ENCODE measurements at regions not wholly inside any gene's neighbourhood (a gene's known extent, or its start where the extent isn't known, plus 50 kb on each side); places are given as distances from the start of the nearest gene placed in this dataset.
"Not testable (repeated sequence)": the region's sequence is repeated elsewhere in the genome, so short reads cannot be mapped to it uniquely, and the experiment has no call there.

DNA sequence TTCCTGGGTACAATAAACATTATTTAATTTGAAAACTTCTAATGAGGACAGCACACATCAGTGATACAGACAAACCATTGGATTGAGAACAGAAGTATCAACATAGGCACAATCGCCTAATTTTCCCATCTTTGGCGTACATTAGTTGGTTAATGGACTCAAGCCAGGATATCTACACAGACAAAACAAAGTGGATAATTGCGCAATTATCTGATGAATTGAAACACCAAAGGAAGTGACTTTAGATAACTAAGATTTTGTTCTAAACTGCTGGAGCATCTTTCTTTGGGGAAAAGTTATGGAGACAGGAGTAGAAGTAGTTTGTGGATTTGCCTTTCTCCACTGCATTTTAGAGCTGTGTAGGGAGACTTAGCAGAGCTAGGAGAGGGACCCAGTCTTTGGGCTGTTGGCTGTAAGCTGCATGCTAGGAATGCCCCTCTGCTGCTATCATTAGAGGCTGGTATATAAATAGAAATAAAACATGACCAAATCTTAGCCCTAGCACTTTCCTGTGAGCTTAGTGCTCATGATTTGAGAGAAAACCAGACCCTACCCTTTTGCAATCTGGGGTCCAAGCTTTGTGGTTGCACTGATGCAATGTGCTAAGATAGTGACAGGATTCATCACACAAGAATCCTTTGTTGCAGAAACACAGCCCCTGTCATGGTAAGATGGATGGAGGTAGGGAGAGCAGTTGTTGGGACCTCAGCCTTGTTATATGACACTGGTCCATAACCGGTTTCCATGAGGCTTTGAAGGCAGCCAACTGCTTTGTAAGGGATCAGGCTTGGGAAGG lies 264.5 kb upstream of the PIK3C3 start:
- no peak for DNase-seq

DNA sequence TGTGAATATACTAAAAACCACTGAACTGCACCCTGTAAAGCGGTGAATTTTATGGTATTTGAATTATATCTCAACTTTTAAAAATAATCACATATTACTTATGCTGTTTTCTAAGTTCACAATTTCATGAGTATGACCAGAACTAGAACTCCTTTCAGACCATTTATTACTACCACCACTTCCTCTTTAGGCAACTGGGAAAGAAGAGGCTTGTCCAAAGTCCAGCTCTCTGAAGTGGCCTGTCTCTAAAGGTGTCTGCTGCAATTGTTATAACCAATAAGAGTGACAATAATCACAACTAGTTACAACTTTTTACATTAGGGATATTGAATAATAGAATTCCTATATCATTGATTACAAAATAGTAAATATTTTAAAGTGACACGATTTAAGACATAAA lies 267.9 kb upstream of the PIK3C3 start:
- no peak for DNase-seq

DNA sequence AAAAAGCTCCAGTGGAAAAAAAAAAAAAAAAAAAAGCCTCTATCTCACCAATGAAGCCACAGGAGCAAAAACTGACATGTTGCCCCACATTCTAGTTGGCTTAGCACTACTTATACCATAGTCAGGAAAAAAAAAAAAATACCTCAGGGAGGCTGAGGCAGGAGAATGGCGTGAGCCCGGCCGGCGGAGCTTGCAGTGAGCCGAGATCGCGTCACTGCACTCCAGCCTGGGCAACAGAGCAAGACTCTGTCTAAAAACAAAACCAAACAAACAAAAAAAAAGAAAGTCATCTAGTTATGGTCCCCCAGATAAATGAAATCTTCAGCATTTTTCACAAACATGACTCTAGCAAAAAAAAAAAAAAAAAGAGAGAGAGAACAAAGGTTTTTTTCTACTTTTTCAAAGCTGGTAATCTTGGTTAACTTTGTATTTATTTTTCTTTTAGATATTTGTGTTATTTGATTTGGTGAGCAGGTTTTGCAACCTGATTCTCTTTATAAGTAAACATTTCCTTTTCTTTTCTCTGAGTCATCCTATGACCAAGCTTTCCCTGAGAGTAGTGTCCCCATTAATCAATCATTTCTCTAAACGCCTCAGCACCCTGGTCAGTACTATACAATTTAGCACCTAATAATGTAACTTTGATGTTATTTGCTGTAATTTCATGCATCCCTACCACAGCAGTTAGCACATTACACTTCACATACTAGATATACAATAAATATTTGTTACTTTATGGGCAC lies 273.7 kb upstream of the PIK3C3 start:
- DNase-seq = no peak

DNA sequence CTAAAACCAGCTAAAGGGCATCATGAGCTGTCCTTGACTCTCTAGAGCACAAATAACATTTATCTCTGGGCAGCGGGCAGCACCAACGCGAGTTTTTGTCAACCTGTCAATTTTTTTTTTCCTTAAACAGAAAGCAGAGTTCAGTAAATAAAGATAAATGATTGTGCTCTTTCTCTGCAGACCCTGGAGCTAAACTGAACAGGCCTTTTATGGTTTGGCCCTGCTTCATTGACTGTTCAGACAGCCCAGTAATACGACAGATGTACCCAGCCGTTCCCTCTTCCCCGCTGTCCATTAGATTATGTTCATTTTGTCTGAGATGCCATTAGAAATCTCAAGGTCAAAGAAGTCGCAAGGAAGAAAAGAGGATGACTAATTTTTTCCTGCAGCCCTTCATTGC lies 280.5 kb upstream of the PIK3C3 start:
- no peak for DNase-seq

DNA sequence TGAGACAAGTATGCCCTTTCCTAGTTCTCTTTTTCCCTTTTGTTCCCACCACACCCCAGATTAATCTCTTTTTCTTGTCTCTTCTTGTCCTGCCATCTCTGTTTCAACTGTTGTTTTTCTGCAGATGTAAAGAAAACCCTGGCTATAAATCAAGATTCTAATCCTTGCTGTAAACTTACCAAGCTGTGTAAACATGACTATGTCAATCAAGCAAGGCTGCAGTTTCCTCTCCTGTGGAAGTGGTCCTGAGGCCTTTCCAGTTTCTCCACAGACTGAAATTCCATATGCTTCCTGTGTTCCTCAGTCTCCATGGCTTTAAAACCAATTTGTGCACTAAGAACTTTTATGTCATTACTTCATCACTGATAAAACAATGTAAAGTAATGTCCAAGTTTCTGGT lies 288.8 kb upstream of the PIK3C3 start:
- no peak for DNase-seq

DNA sequence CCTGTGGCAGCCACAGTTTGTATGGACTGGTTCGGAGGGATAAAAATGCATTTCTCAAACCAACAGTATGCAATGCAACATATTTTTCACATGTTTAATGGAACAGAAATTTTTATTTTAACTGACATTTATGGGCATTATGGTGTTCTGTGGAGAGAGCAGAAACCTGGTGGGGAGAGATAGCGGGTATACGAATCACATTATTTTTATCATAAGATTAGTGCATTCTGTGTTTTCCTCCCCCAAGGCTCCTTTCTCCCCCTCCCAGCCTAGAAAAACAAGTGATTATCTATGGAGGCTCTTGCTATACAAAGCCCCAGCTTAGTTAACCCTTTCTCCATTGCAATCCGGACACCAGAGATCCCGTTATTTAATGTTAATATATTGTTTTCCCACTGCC lies 289.8 kb upstream of the PIK3C3 start:
- DNase-seq = no peak

DNA sequence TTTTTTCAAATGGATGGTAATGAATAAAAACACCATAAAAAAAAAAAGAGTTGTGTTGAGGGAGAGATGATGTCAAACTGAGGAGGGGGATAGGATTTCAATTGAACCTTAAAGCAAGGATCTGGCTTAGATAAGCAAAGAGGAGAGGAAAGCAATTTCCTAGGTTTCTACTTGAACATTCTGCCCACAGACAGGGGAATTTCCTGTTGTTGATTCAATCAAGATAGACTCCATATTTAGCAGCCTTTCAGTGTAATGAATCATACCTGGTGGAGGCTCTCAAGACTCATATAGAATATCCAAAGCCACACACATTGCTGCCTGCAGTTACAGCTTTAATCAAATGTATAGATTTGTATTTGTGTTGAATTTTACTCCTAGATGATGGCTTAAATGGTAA lies 294.4 kb upstream of the PIK3C3 start:
- DNase-seq = no peak

DNA sequence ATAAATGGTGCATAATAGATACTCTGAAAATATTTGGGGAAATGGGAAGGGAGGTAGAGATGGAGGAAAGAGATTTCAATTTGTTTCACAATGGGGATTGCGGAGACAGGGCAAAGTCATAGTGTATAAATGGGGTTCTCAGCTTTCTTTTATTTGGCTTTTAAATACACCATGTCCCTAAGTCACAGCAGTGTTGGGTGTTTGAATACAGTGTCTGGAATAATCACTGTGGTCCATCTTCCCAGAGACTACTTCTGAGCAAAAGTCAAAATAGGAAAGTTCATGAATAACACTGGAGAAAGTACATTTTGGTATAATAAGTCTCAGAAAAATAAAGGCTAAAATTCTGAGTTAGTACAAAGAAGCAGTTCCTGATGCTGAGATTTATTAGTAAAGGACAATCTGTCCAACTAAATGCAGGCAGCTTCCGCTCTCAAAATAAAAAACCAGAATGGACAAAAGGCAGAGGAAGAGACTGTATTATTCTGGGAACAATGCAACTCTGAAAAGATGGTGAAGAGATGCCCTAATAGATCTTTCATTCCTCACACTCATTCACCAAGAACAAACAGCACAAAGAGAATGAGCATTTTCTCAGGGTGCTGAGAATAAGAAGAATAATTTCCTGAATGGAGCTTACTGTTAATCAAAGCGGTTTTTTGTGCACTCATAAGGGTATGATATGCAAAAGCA lies 295.4 kb upstream of the PIK3C3 start:
- no peak for DNase-seq

DNA sequence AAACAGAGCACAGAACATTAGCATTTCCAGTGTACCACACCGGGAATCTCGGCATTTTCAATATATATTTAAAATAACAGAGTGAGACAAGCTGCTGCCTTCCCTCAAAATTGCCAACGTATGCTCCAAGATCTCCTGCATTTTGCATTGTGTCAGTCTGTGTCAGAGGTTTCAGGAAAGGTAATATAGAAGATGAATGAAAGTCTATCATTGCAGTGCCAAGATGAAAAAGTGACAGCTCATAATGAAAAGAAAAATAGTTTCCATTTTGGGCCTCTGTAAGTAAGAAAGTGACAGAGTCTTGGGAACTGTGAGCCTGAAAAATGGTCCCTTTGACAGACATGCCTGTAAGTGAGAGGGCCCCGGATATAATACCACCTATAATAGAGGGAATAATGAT lies 297.8 kb upstream of the PIK3C3 start:
- no peak for DNase-seq

DNA sequence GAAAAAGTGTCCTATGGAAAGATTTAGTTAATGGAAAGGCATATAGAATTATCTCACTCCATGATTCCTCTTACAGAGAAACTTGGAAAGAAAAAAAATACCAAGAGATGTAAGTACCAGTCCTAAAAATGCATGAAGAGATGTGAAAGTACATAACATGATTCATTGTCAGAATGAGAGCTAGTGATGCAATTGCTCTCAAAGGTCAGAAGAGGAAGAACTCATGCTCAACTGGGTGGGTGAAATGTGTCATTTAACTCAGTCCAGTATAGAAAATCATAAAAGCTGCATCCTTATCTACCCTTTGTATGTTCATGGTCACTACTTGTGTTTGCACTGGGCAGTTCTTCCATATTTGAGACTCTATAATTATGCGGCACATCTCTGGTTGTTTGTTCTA lies 300.0 kb upstream of the PIK3C3 start:
- DNase-seq = no peak

DNA sequence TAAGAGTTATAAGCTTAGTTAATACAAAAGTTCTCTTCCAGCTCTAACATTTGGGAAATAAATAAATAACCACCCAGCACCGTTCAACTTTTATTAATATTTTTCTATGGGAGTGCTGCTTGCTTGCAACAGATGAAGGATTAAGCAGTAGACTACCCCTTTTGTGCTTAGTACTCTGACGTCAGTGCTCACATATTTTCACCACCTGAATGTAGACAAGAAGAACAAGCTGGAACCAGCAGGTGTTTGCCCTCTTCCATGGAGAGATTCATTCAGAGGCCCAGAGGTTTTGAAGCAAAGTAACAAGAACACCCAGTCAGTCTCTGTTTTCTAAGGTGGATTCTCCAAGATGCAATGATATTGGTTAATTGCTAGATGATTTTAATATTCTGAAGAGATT lies 307.1 kb upstream of the PIK3C3 start:
- DNase-seq = no peak

DNA sequence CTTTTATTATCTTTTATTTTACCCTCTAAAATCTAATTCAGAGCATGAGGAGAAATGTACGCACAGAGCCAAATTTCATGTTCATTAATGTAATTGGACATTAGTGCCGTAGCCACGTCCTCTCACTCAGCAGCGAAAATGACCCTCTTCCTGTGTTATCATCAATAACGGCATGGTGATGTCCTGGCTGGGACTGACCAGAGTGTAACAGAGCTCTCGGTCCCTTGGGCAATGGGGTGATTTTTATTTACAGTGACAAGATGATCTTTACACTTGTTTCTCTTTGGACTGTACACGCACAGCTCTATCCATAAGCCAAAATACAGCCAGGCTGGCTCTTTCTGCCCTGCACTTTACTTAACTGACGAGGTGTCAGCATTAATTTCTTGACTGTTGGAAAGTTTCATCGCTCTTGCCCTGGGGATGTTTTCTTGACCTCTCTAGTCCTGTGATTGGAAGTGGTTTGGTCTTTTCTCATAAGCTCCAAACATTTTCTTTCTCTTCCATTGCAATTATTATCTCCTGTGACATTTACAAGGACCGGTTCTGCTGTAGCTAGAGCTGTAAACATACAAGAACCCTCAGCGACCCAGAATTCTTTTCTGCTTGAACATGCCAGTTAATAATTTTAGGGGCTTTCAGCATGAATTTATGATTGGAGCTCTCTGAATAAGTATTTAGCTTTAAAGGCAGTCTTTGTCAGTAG lies 308.0 kb upstream of the PIK3C3 start:
- DNase-seq = no peak

DNA sequence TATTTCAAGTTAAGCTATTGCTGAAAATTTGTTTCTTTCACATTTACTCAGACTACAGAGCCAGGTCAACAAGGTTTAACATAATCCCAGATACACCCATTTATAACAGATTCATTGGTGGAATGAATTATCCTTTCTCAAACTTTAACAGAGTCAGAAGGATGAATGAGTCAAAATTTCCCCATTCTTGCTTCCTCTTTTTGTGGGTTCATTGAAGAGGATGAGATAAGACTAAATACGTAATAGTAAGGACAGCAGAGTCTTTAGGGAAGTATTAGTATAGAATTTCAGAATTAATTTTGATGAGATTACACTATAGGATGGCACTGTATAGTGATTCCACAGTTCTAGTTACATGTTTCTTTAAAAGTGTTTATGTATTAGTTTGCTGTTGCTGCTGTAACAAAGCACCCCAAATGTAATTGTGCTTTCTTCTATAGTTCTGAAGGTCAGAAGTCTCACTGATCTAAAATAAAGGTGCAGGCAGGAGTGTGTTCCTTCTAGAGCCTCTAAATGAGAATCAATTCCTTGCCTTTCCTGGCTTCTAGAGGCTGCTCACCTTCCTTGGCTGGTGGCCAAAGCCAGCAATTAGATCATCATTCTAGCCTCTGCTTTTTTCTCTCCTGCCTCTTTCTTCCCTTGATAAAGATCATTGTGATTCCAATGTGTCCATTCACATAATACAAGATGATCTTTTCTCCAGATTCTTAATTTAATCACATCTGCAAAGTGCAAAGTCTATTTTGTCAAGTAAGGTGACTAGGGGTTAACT lies 309.3 kb upstream of the PIK3C3 start:
- no peak for DNase-seq

DNA sequence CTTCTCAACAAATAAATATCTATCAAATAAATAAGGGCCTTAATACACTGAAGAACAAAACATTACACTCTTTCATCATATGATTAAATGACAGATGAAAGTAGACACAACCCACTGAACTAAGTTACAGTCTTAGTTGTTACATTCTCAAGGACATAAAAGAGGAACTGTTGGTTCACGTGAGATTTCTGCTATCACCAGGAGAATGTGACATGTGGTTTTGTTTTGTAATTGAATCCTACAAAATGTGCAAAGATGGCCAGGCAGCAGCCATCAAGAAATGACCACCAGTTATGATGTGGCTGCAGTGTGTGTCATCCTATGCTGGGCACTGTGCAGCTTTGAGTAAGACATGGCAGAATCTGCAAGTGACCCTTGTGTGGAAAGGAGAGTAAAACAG lies 310.6 kb upstream of the PIK3C3 start:
- no peak for DNase-seq

DNA sequence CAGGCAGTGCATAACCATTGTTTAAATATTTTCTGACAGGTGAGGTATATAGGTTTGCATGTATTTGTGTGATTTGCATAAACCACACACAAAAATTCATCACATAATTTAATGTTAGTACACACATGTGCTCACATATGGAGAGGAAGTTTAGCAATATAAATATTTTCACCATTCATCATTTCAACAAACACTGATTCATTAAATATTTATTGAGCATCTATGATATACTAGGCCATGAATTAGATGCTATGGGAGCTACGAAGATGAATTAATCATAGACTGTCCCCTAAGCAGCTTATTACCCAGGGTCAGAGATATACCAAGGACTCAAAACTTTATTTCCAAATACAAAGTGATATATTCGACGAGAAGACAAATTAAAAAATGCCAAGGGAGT lies 311.6 kb upstream of the PIK3C3 start:
- DNase-seq = no peak

DNA sequence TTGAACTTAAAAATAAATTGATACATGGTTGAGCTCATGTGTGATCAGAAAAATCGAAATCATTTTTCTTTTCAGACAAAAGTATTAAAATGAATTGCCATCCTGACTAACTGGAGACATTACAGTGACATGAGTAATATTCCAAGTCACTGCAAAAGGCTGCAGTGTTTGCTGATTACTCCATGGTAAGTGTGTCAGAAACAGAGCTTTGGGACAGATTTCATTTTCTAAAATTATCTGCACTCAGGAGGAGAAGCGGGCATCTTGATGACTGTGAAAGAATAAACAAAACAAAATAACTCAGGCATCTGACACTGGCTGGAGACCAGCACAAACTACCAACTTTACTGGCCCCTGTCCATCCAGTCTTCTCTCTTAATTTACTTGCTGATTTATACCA lies 312.3 kb upstream of the PIK3C3 start:
- no peak for DNase-seq

DNA sequence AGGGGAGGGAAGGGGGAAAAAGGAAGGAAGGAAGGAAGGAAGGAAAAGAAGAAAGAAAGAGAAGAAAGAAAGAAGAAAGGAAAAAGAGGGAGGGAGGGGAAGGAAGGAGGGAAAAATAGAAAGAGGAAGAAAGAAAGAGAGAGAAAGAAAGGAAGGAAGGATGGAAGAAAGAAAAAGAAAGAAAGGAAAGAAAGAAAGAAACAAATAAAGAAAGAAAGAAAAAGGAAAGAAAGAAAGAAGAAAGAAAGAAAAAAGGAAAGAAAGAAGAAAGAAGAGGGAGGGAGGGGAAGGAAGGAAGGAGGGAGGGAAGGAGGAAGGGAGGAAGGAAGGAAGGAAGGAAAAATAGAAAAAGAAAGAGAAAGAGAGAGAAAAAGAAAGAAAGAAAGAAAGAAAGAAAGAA lies 315.8 kb upstream of the PIK3C3 start:
- DNase-seq = no peak

DNA sequence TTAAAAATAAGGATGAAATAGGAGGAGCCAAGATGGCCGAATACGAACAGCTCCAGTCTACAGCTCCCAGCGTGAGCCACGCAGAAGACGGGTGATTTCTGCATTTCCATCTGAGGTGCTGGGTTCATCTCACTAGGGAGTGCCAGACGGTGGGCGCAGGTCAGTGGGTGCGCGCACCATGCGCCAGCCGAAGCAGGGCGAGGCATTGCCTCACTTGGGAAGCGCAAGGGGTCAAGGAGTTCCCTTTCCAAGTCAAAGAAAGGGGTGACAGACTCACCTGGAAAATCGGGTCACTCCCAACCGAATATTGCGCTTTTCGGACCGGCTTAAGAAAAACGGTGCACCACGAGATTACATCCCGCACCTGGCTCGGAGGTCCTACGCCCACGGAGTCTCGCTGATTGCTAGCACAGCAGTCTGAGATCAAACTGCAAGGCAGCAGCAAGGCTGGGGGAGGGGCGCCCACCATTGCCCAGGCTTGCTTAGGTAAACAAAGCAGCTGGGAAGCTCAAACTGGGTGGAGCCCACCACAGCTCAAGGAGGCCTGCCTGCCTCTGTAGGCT lies 323.2 kb upstream of the PIK3C3 start:
- not testable (repeated sequence) for DNase-seq

DNA sequence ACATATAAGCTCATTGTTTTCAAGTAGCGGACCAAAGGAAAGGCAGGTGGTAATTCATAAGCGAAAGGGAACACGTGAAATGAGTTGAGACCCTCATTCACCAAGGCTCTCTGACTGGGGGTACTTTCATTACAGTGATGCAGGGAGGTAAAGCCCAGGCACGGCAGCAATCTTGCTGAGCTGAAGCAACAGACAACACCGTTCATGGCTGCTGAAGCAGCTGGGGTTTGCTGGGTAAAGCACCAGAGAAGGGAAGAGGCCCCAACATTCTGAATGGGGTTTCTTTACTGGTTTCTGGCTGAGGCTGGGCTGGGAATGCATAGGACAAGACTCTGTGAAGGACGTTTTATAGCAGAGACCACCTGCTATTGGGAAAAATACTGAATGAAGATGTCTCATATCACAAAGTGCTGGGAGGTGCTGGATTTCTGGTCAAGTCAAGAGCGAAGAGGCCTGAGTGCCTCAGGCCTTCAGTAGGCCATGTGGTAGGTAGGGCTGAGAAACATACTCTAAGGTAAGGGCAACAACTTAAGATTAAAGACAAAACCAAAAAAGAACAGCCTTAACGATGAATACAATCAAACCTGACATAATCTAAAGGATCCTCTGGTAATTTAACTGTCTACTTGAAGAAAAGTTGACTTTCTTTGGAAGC lies 324.7 kb upstream of the PIK3C3 start:
- no peak for DNase-seq

DNA sequence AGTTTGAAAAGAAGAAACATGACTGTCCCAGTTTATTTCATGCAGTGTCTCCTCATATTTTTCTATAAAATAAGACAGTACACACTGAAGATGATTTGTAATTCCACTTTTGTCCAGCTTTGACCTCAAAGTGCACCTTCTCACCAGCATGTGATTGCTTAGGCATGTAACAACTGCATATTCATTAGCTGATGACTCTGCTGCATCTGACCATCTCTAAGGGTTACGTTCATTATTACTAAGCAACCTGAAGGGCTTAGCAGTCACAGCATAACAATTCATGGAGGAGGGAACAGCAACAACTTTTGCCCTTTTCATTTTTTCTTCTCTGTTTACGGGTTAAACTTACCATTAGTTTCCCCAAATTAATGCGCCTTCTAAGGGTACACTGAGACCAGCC lies 330.6 kb upstream of the PIK3C3 start:
- no peak for DNase-seq

DNA sequence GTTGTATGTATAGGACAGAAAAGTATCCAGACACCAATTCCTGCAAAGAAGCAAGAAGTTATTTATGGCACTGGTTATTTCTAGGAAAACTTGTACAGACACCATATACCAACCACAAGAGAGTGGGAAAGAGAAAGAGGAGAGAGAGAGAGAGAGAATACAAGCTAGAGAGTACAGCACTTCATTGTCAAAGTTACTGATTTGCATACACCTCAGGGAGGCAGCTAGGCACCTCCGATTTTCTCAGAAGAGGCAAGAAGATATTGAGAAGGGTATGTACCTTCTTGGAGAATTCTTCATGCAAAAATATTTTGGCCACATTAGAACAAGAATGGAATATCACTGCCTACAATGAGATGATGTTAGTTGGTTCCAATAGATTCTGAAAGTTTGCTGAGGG lies 333.9 kb upstream of the PIK3C3 start:
- DNase-seq = no peak

DNA sequence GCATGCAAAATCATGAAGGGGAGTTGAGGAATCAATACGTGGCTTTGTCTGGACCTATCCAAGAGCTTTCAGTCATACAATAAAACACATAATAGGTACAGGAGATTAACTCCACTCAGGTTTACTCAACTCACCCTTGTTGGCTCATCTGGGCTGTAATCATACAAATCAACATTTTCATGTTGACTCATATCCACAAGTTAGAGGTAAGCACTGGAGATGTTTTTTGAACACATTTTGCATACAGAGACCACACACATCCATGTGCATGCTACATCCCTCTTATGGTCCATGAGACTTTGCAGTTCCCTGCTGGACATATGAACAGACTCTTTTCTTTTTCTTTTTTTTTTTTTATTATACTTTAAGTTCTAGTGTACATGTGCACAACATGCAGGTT lies 336.9 kb upstream of the PIK3C3 start:
- DNase-seq = no peak
